ENCODE measurements at regions not wholly inside any gene's neighbourhood (a gene's known extent, or its start where the extent isn't known, plus 50 kb on each side); places are given as distances from the start of the nearest gene placed in this dataset.

DNA sequence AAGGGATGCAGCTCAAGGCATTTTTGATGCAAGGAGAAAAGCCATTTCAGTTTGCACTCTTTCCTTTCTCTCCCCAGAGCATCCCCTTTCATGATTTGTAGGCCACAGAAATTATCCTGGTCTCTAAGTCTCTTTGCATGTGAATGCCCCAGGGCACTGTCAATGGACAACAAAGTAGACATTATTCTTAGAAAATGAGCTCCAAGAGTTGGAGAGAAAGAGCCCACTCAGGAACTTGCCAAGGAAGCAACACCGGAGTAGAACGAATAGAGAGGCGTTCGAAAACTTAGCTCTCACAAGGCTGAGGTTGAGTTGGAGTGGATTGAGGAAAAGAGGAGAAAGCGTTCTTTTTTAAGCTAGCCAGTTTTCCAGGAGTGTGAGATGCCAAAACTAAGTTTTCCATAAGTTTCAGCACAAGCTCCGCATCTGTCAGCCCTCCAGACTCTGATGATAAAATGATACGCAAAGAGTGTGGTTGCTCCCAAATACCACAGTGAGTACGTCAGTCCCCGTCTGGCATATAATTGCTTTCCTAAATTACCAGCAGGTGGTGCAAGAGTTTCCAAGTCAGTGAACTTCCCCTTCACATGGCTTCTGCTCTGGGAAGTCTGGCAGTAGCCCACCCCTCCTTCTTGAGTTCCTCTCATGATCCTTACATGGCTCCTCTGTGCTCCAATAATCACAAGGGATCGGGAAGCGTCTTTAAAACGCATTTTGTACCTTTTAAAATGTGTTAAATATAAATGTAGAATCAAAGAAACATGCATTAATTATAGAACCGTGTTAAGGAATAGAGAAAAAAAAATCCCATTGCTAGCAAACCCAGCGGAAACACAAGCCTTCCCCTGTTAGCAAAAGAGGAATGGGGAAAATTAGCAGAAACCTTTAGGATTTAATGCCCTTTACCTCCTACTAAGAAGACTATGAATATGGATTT, 1060.6 kb upstream of the FANCL start:
- POLR2A ChIA-PET: no interaction called here
- DNase-seq (ENCODE audit: low read depth in 1 of 2, low spot score in 1 of 2): peak; percentile 7 to 70
- Histone ChIP-seq H3K9me3 (no peaks in the 10 kb centered on the region), H3K27ac (no peak overlapping the region), H3K4me3 (no peak overlapping the region), H3K4me1 (no peaks in the 10 kb centered on the region), H3K4me2 (no peak overlapping the region)
- CTCF ChIA-PET: interaction anchor here (0.6 to 2.0 kb wide), 11 partner anchors 8 to 1281 kb away, joined by 3 to 11 read pairs (median 4); no protein-coding TSS in a partner anchor
- peak; percentile 92 to 94 for ATAC-seq
- FAIRE-seq: no peak
- 33% methylated on average over 14 of the region's 14 CpGs for WGBS (ENCODE audit: missing lambda C conversion rate)
- TF ChIP-seq EHMT2 (IDR thresholded peaks at IDR 0.05; ENCODE audit: low read depth) (no peak), HDAC2 (IDR thresholded peaks at IDR 0.05) (no peak), GATA3 (IDR thresholded peaks at IDR 0.05; ENCODE audit: borderline replicate concordance) (no peak), RAD21 (conservative IDR thresholded peaks at IDR 0.05 in 1 of 2, IDR thresholded peaks at IDR 0.05 in 1 of 2) (peak; percentile 55 to 62), HEYL (CRISPR knock-in tag; IDR thresholded peaks at IDR 0.05) (no peak), SMC3 (IDR thresholded peaks at IDR 0.05) (peak; percentile 73), JUNB (IDR thresholded peaks at IDR 0.05) (no peak)
- TF ChIP-seq, protein P1, sequence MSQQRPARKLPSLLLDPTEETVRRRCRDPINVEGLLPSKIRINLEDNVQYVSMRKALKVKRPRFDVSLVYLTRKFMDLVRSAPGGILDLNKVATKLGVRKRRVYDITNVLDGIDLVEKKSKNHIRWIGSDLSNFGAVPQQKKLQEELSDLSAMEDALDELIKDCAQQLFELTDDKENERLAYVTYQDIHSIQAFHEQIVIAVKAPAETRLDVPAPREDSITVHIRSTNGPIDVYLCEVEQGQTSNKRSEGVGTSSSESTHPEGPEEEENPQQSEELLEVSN (IDR thresholded peaks at IDR 0.05; ENCODE audit: borderline replicate concordance, low read depth): no peak
- TF ChIP-seq, protein P2, sequence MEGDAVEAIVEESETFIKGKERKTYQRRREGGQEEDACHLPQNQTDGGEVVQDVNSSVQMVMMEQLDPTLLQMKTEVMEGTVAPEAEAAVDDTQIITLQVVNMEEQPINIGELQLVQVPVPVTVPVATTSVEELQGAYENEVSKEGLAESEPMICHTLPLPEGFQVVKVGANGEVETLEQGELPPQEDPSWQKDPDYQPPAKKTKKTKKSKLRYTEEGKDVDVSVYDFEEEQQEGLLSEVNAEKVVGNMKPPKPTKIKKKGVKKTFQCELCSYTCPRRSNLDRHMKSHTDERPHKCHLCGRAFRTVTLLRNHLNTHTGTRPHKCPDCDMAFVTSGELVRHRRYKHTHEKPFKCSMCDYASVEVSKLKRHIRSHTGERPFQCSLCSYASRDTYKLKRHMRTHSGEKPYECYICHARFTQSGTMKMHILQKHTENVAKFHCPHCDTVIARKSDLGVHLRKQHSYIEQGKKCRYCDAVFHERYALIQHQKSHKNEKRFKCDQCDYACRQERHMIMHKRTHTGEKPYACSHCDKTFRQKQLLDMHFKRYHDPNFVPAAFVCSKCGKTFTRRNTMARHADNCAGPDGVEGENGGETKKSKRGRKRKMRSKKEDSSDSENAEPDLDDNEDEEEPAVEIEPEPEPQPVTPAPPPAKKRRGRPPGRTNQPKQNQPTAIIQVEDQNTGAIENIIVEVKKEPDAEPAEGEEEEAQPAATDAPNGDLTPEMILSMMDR (IDR thresholded peaks at IDR 0.05): peak; percentile 57

DNA sequence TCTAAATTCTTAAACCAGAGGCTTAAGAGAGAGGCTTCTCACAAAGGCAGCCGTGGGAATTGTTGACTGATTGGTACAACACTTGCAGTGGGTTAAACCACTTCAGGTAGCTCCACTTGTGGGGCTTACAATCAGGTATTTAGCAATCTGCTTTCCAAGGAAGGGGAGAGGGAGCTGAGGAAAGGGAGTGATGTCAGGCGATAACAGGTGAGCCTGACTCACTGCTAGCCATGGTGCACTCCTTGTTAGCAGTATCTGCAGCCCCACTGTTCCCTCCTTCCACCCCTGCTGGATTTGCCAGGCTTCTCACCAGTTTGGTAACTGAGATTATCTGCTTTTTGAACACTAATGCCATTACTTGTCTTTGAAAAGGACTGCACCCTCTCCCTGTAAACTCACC, 1056.7 kb upstream of the FANCL start:
- ATAC-seq: no peak

DNA sequence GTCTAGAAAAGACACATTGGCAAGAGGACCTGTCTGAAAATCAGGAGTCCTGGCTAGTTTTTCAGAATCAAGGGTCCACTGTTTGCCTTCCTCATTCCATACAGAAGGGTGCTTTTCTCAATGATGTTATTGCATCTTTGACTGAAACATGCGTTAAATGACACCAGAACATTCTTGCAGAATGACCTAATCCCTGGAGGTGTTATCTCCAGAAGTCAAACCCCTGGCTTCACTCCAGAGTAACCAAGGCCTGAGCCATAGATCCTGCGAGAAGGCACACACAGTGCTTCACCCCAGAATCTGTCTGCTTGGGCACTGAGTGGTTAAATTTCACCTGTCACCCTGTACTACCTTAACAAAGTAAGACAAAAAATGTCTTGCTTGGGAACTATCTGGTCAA, 1055.2 kb upstream of the FANCL start:
- FAIRE-seq (no peak), ATAC-seq (no peak), DNase-seq (ENCODE audit: low read depth in 1 of 2, low spot score in 1 of 2) (no peak)
- H3K27ac ChIP-seq: no peak overlapping the region
- ChIA-PET CTCF (no interaction called here), POLR2A (no interaction called here)
- no peak overlapping the region for H3K4me3 ChIP-seq
- TF ChIP-seq RNF2 (IDR thresholded peaks at IDR 0.05; ENCODE audit: borderline replicate concordance, low read depth) (no peak), JUN (IDR thresholded peaks at IDR 0.05) (no peak), CHD4 (IDR thresholded peaks at IDR 0.05; ENCODE audit: borderline replicate concordance) (no peak), ZFP36 (IDR thresholded peaks at IDR 0.05; ENCODE audit: borderline replicate concordance, partially characterized antibody) (no peak)
- TF ChIP-seq, protein P2 (IDR thresholded peaks at IDR 0.05): no peak
- H3K4me2 ChIP-seq: no peak overlapping the region
- no peaks in the 10 kb centered on the region for H3K4me1 ChIP-seq
- no peaks in the 10 kb centered on the region for H3K9me3 ChIP-seq
- WGBS (ENCODE audit: missing lambda C conversion rate): 5% methylated on average over 2 of the region's 2 CpGs

More for the DNA sequence above, 1056.7 kb upstream of the FANCL start:
- CTCF ChIA-PET: no interaction called here
- no peak for FAIRE-seq
- no peak overlapping the region for H3K4me3 ChIP-seq
- TF ChIP-seq CHD2 (IDR thresholded peaks at IDR 0.05; ENCODE audit: low read length, partially characterized antibody) (no peak), FOXS1 (CRISPR knock-in tag; IDR thresholded peaks at IDR 0.05) (no peak), NFE2L2 (conservative IDR thresholded peaks at IDR 0.05; ENCODE audit: low read length) (no peak), HOXA7 (CRISPR knock-in tag; IDR thresholded peaks at IDR 0.05) (no peak), HEYL (CRISPR knock-in tag; IDR thresholded peaks at IDR 0.05) (no peak), RCOR1 (IDR thresholded peaks at IDR 0.05; ENCODE audit: low read depth, low read length) (no peak), RFX5 (IDR thresholded peaks at IDR 0.05) (no peak), POLR2A (IDR thresholded peaks at IDR 0.05; ENCODE audit: low read length) (no peak)
- TF ChIP-seq, protein P3, sequence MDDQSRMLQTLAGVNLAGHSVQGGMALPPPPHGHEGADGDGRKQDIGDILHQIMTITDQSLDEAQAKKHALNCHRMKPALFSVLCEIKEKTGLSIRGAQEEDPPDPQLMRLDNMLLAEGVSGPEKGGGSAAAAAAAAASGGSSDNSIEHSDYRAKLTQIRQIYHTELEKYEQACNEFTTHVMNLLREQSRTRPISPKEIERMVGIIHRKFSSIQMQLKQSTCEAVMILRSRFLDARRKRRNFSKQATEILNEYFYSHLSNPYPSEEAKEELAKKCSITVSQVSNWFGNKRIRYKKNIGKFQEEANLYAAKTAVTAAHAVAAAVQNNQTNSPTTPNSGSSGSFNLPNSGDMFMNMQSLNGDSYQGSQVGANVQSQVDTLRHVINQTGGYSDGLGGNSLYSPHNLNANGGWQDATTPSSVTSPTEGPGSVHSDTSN (IDR thresholded peaks at IDR 0.05): no peak
- no peak overlapping the region for H3K27ac ChIP-seq
- WGBS (ENCODE audit: missing lambda C conversion rate): 8% methylated on average over 2 of the region's 2 CpGs
- H3K4me2 ChIP-seq: no peak overlapping the region
- no peaks in the 10 kb centered on the region for H3K4me1 ChIP-seq
- POLR2A ChIA-PET: no interaction called here
- DNase-seq (ENCODE audit: low read depth in 1 of 2, low spot score in 1 of 2): no peak
- H3K9me3 ChIP-seq: no peaks in the 10 kb centered on the region

All from A549 (cell line).